ENCODE measurements at regions not wholly inside any gene's neighbourhood (a gene's known extent, or its start where the extent isn't known, plus 50 kb on each side); places are given as distances from the start of the nearest gene placed in this dataset.
"Not testable (repeated sequence)": the region's sequence is repeated elsewhere in the genome, so short reads cannot be mapped to it uniquely, and the experiment has no call there.

GRCh38 chr2:240374085-240374907, 61.2 kb upstream of the GPC1 start:
- DNase-seq (ENCODE audit: insufficient read length, low spot score) = no peak
- TF ChIP-seq POLR2AphosphoS5 (IDR thresholded peaks at IDR 0.05; ENCODE audit: low read depth, low read length) (no peak), TAF1 (IDR thresholded peaks at IDR 0.05; ENCODE audit: low read depth, low read length) (no peak), PAX5 (IDR thresholded peaks at IDR 0.05; ENCODE audit: insufficient read depth, low read length, severe bottlenecking) (no peak), POU2F2 (IDR thresholded peaks at IDR 0.05; ENCODE audit: low read depth, low read length) (no peak), SPI1 (IDR thresholded peaks at IDR 0.05; ENCODE audit: low read depth, low read length) (no peak), POLR2A (IDR thresholded peaks at IDR 0.05; ENCODE audit: low read depth, low read length) (no peak)
- no peak for FAIRE-seq

DNA sequence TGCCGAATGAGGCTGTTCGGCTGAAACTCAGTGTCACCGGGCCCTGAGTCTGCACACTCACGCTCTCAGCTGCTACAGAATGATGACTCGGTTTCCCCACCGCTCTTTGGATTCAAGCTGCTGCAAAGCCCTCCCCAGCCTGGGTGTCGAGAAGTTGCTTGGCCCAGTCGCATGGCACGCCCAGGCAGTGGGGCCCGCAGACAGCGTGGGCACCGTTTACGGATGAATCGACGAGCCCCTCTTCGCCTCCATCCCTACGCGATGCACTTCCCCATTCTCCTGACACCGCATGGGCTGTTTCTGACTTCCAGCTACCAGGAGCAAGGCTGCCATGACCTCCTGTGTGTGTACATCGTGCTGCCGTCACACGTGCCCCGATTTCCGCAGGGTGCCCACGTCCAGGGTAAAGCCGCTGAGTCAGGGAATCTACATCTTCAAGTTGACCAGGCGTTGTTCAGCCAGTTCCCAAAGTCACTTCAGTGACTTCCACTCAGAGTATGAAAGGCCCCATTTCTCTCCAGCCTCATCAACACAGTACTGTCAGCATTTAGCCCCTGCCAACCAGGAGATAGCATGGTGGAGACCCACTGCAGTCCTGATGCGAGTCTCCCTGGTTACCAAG, 60.3 kb upstream of the GPC1 start:
- FAIRE-seq = no peak
- no peak for TF ChIP-seq POLR2A (IDR thresholded peaks at IDR 0.05; ENCODE audit: low read depth, low read length)
- no peak for TF ChIP-seq POU2F2 (IDR thresholded peaks at IDR 0.05; ENCODE audit: low read depth, low read length)
- TF ChIP-seq POLR2AphosphoS5 (IDR thresholded peaks at IDR 0.05; ENCODE audit: low read depth, low read length) = no peak
- no peak for TF ChIP-seq PAX5 (IDR thresholded peaks at IDR 0.05; ENCODE audit: insufficient read depth, low read length, severe bottlenecking)
- TF ChIP-seq SPI1 (IDR thresholded peaks at IDR 0.05; ENCODE audit: low read depth, low read length) = no peak
- TF ChIP-seq TAF1 (IDR thresholded peaks at IDR 0.05; ENCODE audit: low read depth, low read length) = no peak
- DNase-seq (ENCODE audit: insufficient read length, low spot score) = no peak

DNA sequence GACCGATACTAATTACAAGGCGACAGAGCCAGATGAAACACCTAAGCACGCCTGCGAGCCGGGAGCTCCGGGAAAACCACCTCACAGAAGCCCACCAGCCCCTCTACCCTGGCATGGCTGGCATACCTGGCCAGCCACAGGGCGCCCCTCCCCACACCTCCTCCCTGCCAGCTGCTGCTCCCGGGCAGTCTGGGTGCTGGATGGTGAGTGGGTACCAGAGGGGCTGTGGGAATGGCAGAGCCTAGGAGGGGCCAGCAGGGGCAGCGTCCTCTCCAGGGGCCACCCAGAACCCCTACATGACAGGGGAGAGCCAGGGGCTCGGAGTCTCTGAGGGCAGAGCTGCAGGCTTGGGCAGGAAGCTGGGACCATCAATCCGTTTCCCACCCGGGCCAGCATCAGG, 58.7 kb upstream of the GPC1 start:
- no peak for DNase-seq (ENCODE audit: insufficient read length, low spot score)
- no peak for TF ChIP-seq SPI1 (IDR thresholded peaks at IDR 0.05; ENCODE audit: low read depth, low read length)
- TF ChIP-seq TAF1 (IDR thresholded peaks at IDR 0.05; ENCODE audit: low read depth, low read length) = no peak
- TF ChIP-seq POLR2A (IDR thresholded peaks at IDR 0.05; ENCODE audit: low read depth, low read length) = no peak
- TF ChIP-seq POLR2AphosphoS5 (IDR thresholded peaks at IDR 0.05; ENCODE audit: low read depth, low read length) = no peak
- no peak for TF ChIP-seq POU2F2 (IDR thresholded peaks at IDR 0.05; ENCODE audit: low read depth, low read length)
- no peak for TF ChIP-seq PAX5 (IDR thresholded peaks at IDR 0.05; ENCODE audit: insufficient read depth, low read length, severe bottlenecking)
- no peak for FAIRE-seq

- no peak for TF ChIP-seq POU2F2 (IDR thresholded peaks at IDR 0.05; ENCODE audit: low read depth, low read length)
- no peak for TF ChIP-seq SPI1 (IDR thresholded peaks at IDR 0.05; ENCODE audit: low read depth, low read length)
- no peak for TF ChIP-seq PAX5 (IDR thresholded peaks at IDR 0.05; ENCODE audit: insufficient read depth, low read length, severe bottlenecking)
- DNase-seq (ENCODE audit: insufficient read length, low spot score) (no peak), FAIRE-seq (no peak)
Observed at GRCh38 chr2:240377366-240377765, 58.1 kb upstream of the GPC1 start.

- FAIRE-seq (no peak), DNase-seq (ENCODE audit: insufficient read length, low spot score) (no peak)
- no peak for TF ChIP-seq POU2F2 (IDR thresholded peaks at IDR 0.05; ENCODE audit: low read depth, low read length)
- no peak for TF ChIP-seq TAF1 (IDR thresholded peaks at IDR 0.05; ENCODE audit: low read depth, low read length)
- TF ChIP-seq PAX5 (IDR thresholded peaks at IDR 0.05; ENCODE audit: insufficient read depth, low read length, severe bottlenecking) = no peak
- TF ChIP-seq POLR2A (IDR thresholded peaks at IDR 0.05; ENCODE audit: low read depth, low read length) = no peak
- no peak for TF ChIP-seq SPI1 (IDR thresholded peaks at IDR 0.05; ENCODE audit: low read depth, low read length)
- TF ChIP-seq POLR2AphosphoS5 (IDR thresholded peaks at IDR 0.05; ENCODE audit: low read depth, low read length) = no peak
Observed at GRCh38 chr2:240379089-240379636, 56.3 kb upstream of the GPC1 start.

DNA sequence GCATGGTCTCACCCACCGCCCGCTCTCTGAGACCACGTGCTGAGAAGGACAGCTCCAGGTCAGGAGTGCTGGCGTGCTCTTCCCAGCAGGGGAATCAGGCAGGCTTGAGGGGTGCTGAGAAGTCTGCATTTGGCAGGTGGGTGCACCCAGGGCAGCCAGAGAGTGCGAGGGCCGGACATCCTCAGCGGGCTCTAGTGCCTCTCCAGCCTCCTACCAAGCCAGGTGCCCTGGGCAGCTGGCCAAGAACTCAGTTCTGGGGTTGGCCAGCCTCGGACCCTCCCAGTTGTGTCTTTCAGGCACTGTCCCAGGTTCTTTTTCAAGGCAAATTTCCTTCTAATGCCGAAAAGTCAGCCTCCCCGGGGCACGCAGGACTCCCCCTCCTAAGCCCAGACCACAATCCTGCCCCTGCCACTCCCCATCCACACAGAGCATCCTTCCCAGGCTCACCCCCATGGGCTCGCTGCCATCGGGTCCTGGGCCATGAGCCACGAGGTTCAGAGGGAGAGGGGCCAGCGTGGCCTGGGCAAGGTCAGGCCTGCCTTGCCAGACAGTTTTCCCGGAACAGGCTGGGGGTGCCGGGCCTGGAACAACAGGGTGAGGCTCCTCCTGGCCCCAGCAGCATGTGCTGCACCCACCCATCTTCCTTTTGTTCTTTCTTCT, 52.2 kb upstream of the GPC1 start:
- FAIRE-seq = no peak
- no peak for TF ChIP-seq PAX5 (IDR thresholded peaks at IDR 0.05; ENCODE audit: insufficient read depth, low read length, severe bottlenecking)
- TF ChIP-seq POLR2A (IDR thresholded peaks at IDR 0.05; ENCODE audit: low read depth, low read length) = no peak
- TF ChIP-seq POLR2AphosphoS5 (IDR thresholded peaks at IDR 0.05; ENCODE audit: low read depth, low read length) = no peak
- no peak for TF ChIP-seq TAF1 (IDR thresholded peaks at IDR 0.05; ENCODE audit: low read depth, low read length)
- no peak for TF ChIP-seq SPI1 (IDR thresholded peaks at IDR 0.05; ENCODE audit: low read depth, low read length)
- TF ChIP-seq POU2F2 (IDR thresholded peaks at IDR 0.05; ENCODE audit: low read depth, low read length) = no peak
- no peak for DNase-seq (ENCODE audit: insufficient read length, low spot score)

GRCh38 chr2:240383871-240384700, 51.4 kb upstream of the GPC1 start:
- DNase-seq (ENCODE audit: insufficient read length, low spot score) (no peak), FAIRE-seq (no peak)
- no peak for TF ChIP-seq SPI1 (IDR thresholded peaks at IDR 0.05; ENCODE audit: low read depth, low read length)
- TF ChIP-seq TAF1 (IDR thresholded peaks at IDR 0.05; ENCODE audit: low read depth, low read length) = no peak
- no peak for TF ChIP-seq POLR2AphosphoS5 (IDR thresholded peaks at IDR 0.05; ENCODE audit: low read depth, low read length)

DNA sequence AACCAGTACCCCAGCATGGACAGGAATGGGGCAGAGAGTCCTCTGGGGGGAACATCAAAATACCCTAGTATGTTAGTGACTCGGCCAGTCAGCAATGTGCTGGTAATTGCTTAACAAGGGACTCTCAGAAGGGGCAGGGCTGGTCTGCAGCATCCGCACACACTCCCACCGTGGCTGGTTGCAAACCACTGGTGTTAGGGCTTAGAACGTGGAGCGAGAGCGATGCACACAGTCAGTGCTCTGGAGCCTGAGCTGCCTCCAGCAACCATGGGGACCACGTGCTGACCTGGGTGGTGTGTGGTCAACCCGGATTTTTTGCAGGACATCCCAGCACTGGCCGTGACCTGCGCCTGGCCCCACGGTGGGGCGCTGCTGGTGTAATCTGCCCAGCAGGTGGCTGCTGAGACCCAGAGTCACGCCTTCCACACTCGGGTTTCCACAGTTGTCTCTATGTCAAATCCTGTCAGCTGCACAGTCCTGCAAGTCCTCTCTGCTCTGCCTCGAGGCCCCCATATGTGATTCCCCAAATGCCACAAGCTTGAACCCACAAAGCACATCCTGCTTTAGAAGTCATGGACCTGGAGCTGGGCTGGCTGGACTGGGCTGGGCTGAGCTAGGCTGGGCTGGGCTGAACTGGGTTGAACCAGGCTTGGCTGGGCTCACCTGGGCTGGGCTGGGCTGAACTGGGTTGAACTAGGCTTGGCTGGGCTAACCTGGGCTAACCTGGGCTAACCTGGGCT, 50.6 kb upstream of the GPC1 start:
- TF ChIP-seq POLR2A (IDR thresholded peaks at IDR 0.05; ENCODE audit: low read depth, low read length) (no peak), SPI1 (IDR thresholded peaks at IDR 0.05; ENCODE audit: low read depth, low read length) (no peak), TAF1 (IDR thresholded peaks at IDR 0.05; ENCODE audit: low read depth, low read length) (no peak), POU2F2 (IDR thresholded peaks at IDR 0.05; ENCODE audit: low read depth, low read length) (no peak), POLR2AphosphoS5 (IDR thresholded peaks at IDR 0.05; ENCODE audit: low read depth, low read length) (no peak), PAX5 (IDR thresholded peaks at IDR 0.05; ENCODE audit: insufficient read depth, low read length, severe bottlenecking) (no peak)
- no peak for FAIRE-seq
- no peak for DNase-seq (ENCODE audit: insufficient read length, low spot score)

DNA sequence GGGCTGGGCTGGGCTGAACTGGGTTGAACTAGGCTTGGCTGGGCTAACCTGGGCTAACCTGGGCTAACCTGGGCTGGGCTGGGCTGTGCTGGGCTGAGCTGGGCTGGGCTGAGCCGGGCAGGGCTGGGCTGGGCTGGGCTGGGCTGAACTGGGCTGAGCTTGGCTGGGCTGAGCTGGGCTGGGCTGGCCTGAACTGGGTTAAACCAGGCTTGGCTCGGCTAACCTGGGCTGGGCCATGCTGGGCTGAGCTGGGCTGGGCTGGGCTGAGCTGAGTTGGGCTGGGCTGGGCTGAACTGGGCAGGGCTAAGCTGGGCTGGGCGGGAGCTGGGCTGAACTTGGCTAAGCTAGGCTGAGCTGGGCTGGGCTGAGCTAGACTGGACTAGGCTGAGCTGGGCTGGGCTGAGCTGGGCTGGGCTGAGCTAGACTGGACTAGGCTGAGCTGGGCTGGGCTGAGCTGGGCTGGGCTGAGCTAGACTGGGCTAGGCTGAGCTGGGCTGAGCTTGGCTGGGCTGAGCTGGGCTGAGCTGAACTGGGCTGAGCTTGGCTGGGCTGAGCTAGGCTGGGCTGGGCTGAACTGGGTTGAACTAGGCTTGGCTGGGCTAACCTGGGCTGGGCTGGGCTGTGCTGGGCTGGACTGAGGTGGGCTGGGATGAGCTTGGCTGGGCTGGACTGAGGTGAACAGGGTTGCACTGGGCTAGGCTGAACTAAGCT, 49.9 kb upstream of the GPC1 start:
- not testable (repeated sequence) for DNase-seq (ENCODE audit: insufficient read length, low spot score); FAIRE-seq
